ENCODE measurements at regions not wholly inside any gene's neighbourhood (a gene's known extent, or its start where the extent isn't known, plus 50 kb on each side); places are given as distances from the start of the nearest gene placed in this dataset.

DNA sequence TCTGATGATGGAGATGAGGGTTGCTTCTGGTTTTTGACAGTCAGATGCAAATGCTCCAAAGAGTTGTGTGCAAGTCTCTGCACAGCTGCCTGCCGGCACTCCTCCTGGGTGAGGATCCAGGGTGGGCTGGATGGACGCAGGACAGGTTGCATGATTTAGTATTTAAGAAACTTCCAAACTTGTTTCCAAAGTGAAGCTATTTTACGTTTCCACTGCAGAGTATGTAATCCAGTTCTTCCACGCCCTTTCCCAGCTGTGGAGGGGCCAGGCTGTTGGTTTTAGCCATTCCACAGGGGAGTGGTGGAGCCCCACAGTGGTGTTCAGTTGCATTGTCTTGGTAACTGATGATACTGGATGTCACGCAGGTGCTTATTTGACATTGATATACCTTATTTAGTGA lies 157.3 kb downstream of the THBS2 start:
- TF ChIP-seq, protein P1, sequence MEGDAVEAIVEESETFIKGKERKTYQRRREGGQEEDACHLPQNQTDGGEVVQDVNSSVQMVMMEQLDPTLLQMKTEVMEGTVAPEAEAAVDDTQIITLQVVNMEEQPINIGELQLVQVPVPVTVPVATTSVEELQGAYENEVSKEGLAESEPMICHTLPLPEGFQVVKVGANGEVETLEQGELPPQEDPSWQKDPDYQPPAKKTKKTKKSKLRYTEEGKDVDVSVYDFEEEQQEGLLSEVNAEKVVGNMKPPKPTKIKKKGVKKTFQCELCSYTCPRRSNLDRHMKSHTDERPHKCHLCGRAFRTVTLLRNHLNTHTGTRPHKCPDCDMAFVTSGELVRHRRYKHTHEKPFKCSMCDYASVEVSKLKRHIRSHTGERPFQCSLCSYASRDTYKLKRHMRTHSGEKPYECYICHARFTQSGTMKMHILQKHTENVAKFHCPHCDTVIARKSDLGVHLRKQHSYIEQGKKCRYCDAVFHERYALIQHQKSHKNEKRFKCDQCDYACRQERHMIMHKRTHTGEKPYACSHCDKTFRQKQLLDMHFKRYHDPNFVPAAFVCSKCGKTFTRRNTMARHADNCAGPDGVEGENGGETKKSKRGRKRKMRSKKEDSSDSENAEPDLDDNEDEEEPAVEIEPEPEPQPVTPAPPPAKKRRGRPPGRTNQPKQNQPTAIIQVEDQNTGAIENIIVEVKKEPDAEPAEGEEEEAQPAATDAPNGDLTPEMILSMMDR (IDR thresholded peaks at IDR 0.05): no peak
- no peak for TF ChIP-seq EZH2 (IDR thresholded peaks at IDR 0.05; ENCODE audit: borderline replicate concordance, insufficient read depth, low read depth, low read length, poor library complexity, severe bottlenecking)

Data from B cell (primary cell).